Ishikawa (cell line): ENCODE measurements at regions not wholly inside any gene's neighbourhood (a gene's known extent, or its start where the extent isn't known, plus 50 kb on each side); places are given as distances from the start of the nearest gene placed in this dataset.

ENCODE experiments used
- FOXM1 ChIP-seq: IDR thresholded peaks from 2 replicates; pipeline ENCODE4 v1.6.1; 2012; ENCODE audit warnings: low read depth, borderline replicate concordance
- NFIC ChIP-seq: IDR thresholded peaks from 2 replicates; pipeline ENCODE4 v1.6.1; 2012
- RAD21 ChIP-seq: IDR thresholded peaks from 2 replicates; pipeline ENCODE4 v1.6.1; 2012; ENCODE audit warnings: low read depth
- TAF1 ChIP-seq: IDR thresholded peaks from 2 replicates; pipeline ENCODE4 v1.6.1; 2012; ENCODE audit warnings: low read depth, mild to moderate bottlenecking
- YY1 ChIP-seq: IDR thresholded peaks from 2 replicates; pipeline ENCODE4 v1.6.1; 2012; ENCODE audit warnings: low read depth

DNA sequence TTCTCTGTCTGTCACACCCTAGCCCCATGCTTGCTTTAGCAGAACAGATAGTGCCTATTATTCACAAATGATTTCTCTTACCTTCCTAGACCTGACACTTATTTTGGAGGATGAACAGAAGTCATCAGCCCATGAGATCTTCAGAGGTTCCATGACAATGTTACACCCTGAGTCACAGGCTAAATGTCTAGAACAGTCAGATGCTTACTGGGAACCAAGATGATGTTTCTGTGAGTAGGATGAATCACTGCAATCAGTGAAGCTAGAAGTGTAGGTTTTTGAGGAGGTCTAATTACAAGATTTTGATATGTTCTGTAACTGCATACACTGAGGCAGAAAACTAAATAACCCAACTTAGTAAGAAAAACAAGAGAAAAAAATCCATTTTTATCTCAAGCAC lies 123.0 kb upstream of the THUMPD2 start:
- TF ChIP-seq RAD21: no peak
- no peak for TF ChIP-seq YY1
- no peak for TF ChIP-seq NFIC
- TF ChIP-seq TAF1: no peak
- TF ChIP-seq FOXM1: no peak
